A549 (cell line): ENCODE measurements at regions not wholly inside any gene's neighbourhood (a gene's known extent, or its start where the extent isn't known, plus 50 kb on each side); places are given as distances from the start of the nearest gene placed in this dataset.

Experiments
- ATAC-seq, 2 experiments: fragments of 200-7000 bp in 1 of 2; fragments of >200 bp in 1 of 2; cut with Nextera tagmentation in 1 of 2; cut with Tn5 transposase in 1 of 2; 3 replicates each; pipeline versions ENCODE4 v1.8.0 to v1.9.1; 2018 to 2020; ENCODE audit warnings: mild to moderate bottlenecking in 1 of 2, moderate library complexity in 1 of 2
- CTCF ChIA-PET: fragments of 300-600 bp; sonication (Branson Sonifier 250); formaldehyde crosslinking; extraction: SDS; loops from one replicate; lab custom pipeline; 2021; ENCODE audit warnings: antibody characterized with exemption, inconsistent platforms; lab: Yijun Ruan, JAX
- POLR2A ChIA-PET: fragments of 350-600 bp; formaldehyde crosslinking; extraction: SDS; loops from one replicate; lab custom pipeline; 2021; ENCODE audit warnings: antibody characterized with exemption, inconsistent platforms; lab: Yijun Ruan, JAX
- DNase-seq, 2 experiments: peaks; one replicate each; pipeline versions ENCODE4 v3.0.0 to v3.0.0-alpha.2; 2011 to 2016; ENCODE audit warnings: low read depth in 1 of 2, low spot score in 1 of 2
- FAIRE-seq: peaks from 2 replicates; lab custom pipeline; 2011; peaks lifted over from hg19 to GRCh38; lab: Jason Lieb, UNC
- H3K27ac ChIP-seq, 2 experiments: fragments of >200 bp; sonication (Bioruptor Twin); formaldehyde crosslinking; 3 replicates each; pipeline ENCODE4 v1.5.1; 2016 to 2017
- H3K4me1 ChIP-seq: fragments of >200 bp; sonication (Bioruptor Twin); formaldehyde crosslinking; 3 replicates; pipeline ENCODE4 v1.6.1; 2016
- H3K4me2 ChIP-seq: fragments of >200 bp; sonication (Bioruptor Twin); formaldehyde crosslinking; 3 replicates; pipeline ENCODE4 v1.6.1; 2016
- H3K4me3 ChIP-seq: fragments of >200 bp; sonication (Bioruptor Twin); formaldehyde crosslinking; 3 replicates; pipeline ENCODE4 v1.5.1; 2016
- H3K9me3 ChIP-seq: fragments of >200 bp; sonication (Bioruptor Twin); formaldehyde crosslinking; 3 replicates; pipeline ENCODE4 v1.6.1; 2016
- BHLHE40 ChIP-seq: IDR thresholded peaks from 2 replicates; pipeline ENCODE4 v1.6.1; 2012; ENCODE audit warnings: low read depth, low read length, inconsistent platforms
- CBX2 ChIP-seq: fragments of 200-600 bp; sonication (generic); IDR thresholded peaks from 2 replicates; pipeline ENCODE4 v1.6.1; 2016; ENCODE audit warnings: low read depth, mild to moderate bottlenecking, borderline replicate concordance
- CBX8 ChIP-seq: fragments of 200-600 bp; sonication (generic); IDR thresholded peaks from 2 replicates; pipeline ENCODE4 v1.6.1; 2016
- CEBPB ChIP-seq, 2 experiments: fragments of >200 bp in 1 of 2; sonication (Bioruptor Twin) in 1 of 2; formaldehyde crosslinking in 1 of 2; IDR thresholded peaks; 2 replicates each; pipeline ENCODE4 v1.6.1; 2012 to 2016
- GATA3 ChIP-seq: IDR thresholded peaks from 2 replicates; pipeline ENCODE4 v1.6.1; 2012; ENCODE audit warnings: borderline replicate concordance
- HDAC2 ChIP-seq: fragments of 200-600 bp; sonication (generic); IDR thresholded peaks from 2 replicates; pipeline ENCODE4 v1.6.1; 2016
- HOXB5 ChIP-seq: fragments of 250-450 bp; sonication (Bioruptor Pico); IDR thresholded peaks from 2 replicates; pipeline ENCODE4 v1.5.0; 2020; ENCODE audit warnings: mild to moderate bottlenecking, moderate library complexity
- KDM5A ChIP-seq: fragments of 200-600 bp; sonication (generic); IDR thresholded peaks from 2 replicates; pipeline ENCODE4 v1.6.1; 2016; ENCODE audit warnings: antibody characterized with exemption, mild to moderate bottlenecking
- MAFK ChIP-seq: fragments of 450-650 bp; IDR thresholded peaks from 2 replicates; pipeline ENCODE4 v1.6.1; 2014; ENCODE audit not compliant: partially characterized antibody
- MAZ ChIP-seq: fragments of 150-350 bp; IDR thresholded peaks from 2 replicates; pipeline ENCODE4 v1.6.1; 2014; ENCODE audit warnings: antibody characterized with exemption, low read depth, low read length, borderline replicate concordance
- POLR2A ChIP-seq: IDR thresholded peaks from 2 replicates; pipeline ENCODE4 v1.6.1; 2012; ENCODE audit warnings: mild to moderate bottlenecking, low read length
- POLR2AphosphoS2 ChIP-seq: conservative IDR thresholded peaks from 2 replicates; pipeline ENCODE4 v1.6.1; 2012; ENCODE audit warnings: low read length, improper control_type of control experiment, inconsistent platforms
- RFX5 ChIP-seq: fragments of 450-650 bp; IDR thresholded peaks from 2 replicates; pipeline ENCODE4 v1.7.1; 2014; ENCODE audit warnings: antibody characterized with exemption, mild to moderate bottlenecking, moderate library complexity
- RNF2 ChIP-seq: fragments of 200-600 bp; sonication (generic); IDR thresholded peaks from 2 replicates; pipeline ENCODE4 v1.6.1; 2016; ENCODE audit warnings: low read depth, mild to moderate bottlenecking, antibody characterized with exemption, moderate library complexity, borderline replicate concordance
- SMC3 ChIP-seq: fragments of >200 bp; sonication (Bioruptor Twin); formaldehyde crosslinking; IDR thresholded peaks from 3 replicates; pipeline ENCODE4 v1.6.1; 2018; ENCODE audit warnings: inconsistent platforms
- SREBF2 ChIP-seq: fragments of 450-650 bp; IDR thresholded peaks from 2 replicates; pipeline ENCODE4 v1.6.1; 2014; ENCODE audit warnings: mild to moderate bottlenecking, moderate library complexity
- ZSCAN20 ChIP-seq: fragments of 250-450 bp; sonication (Bioruptor Pico); IDR thresholded peaks from 2 replicates; pipeline ENCODE4 v1.8.0; 2022; ENCODE audit warnings: mild to moderate bottlenecking, moderate library complexity
- WGBS: methylation state at CpG from one replicate; pipeline ENCODE4 v1.1.6; 2017; ENCODE audit errors: missing lambda C conversion rate; 5-methylcytosine and 5-hydroxymethylcytosine counted together
- TF ChIP-seq, protein P1 (sequence below): fragments of 150-350 bp; IDR thresholded peaks from 2 replicates; pipeline ENCODE4 v1.6.1; 2014; ENCODE audit warnings: low read depth, mild to moderate bottlenecking, low read length
- TF ChIP-seq, protein P2 (sequence below): fragments of >200 bp; sonication (Bioruptor Twin); formaldehyde crosslinking; IDR thresholded peaks from 2 replicates; pipeline ENCODE4 v1.6.1; 2016
- TF ChIP-seq, protein P3 (sequence below): fragments of 250-450 bp; sonication (Bioruptor Pico); IDR thresholded peaks from 2 replicates; pipeline ENCODE4 v1.5.0; 2020; ENCODE audit warnings: low read depth, mild to moderate bottlenecking, moderate library complexity
- TF ChIP-seq, protein P4 (sequence below): fragments of 200-600 bp; sonication (generic); IDR thresholded peaks from 2 replicates; pipeline ENCODE4 v1.6.1; 2016; ENCODE audit warnings: antibody characterized with exemption, mild to moderate bottlenecking, moderate library complexity
- TF ChIP-seq, protein P5 (sequence below): fragments of 250-450 bp; sonication (Bioruptor Pico); IDR thresholded peaks from 2 replicates; pipeline ENCODE4 v1.5.0; 2021; ENCODE audit warnings: mild to moderate bottlenecking, moderate library complexity, borderline replicate concordance
- TF ChIP-seq, protein P6 (sequence below): IDR thresholded peaks from 2 replicates; pipeline ENCODE4 v1.6.1; 2012
- TF ChIP-seq, protein P7 (sequence below): IDR thresholded peaks from 2 replicates; pipeline ENCODE4 v1.6.1; 2012

DNA sequence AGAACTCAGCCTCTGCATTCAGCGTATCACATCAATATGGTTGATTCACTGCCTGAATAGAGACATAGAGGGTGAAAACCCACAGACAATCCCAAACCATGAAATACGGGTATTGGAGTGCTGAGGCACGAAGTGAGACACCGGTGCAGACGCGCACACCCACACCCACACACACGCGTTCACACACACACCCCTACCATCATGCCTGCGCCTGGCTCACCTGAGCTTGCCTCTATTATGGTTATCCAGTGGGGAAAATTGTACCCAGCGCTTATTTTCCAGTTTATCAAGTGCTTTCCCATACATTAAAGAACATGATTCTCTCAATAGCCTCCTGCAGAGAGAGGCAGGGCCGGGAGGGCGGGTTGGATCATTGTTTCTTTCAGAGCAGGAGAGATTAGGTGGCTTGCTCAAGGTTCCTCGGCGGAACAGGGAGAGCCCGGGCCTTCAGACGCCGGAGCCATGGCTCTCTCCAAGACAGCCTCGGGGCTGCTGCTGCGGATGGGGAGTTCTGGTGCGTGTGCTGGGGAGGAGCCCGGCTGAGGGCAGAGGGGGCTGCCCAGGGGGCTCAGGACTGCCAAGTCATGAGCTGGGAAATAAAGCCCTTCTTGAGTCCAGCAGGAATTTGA lies 78.9 kb upstream of the THY1 start:
- no peak overlapping the region for H3K4me2 ChIP-seq
- POLR2A ChIA-PET: no interaction called here
- no peaks in the 10 kb centered on the region for H3K4me1 ChIP-seq
- no peak overlapping the region for H3K27ac ChIP-seq
- FAIRE-seq (no peak), ATAC-seq (no peak), DNase-seq (no peak)
- no peaks in the 10 kb centered on the region for H3K9me3 ChIP-seq
- WGBS: 73% methylated on average over 14 of the region's 21 CpGs
- H3K4me3 ChIP-seq: no peak overlapping the region
- CTCF ChIA-PET: interaction anchor here (1.2 to 2.0 kb wide), 3 partner anchors 9 to 27 kb away, joined by 3 to 4 read pairs (median 4); no protein-coding TSS in a partner anchor
- TF ChIP-seq GATA3: no peak
- TF ChIP-seq, protein P1, sequence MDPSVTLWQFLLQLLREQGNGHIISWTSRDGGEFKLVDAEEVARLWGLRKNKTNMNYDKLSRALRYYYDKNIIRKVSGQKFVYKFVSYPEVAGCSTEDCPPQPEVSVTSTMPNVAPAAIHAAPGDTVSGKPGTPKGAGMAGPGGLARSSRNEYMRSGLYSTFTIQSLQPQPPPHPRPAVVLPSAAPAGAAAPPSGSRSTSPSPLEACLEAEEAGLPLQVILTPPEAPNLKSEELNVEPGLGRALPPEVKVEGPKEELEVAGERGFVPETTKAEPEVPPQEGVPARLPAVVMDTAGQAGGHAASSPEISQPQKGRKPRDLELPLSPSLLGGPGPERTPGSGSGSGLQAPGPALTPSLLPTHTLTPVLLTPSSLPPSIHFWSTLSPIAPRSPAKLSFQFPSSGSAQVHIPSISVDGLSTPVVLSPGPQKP: no peak
- TF ChIP-seq, protein P2, sequence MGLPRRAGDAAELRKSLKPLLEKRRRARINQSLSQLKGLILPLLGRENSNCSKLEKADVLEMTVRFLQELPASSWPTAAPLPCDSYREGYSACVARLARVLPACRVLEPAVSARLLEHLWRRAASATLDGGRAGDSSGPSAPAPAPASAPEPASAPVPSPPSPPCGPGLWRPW: no peak
- TF ChIP-seq SREBF2: no peak
- no peak for TF ChIP-seq SMC3
- no peak for TF ChIP-seq KDM5A
- TF ChIP-seq MAZ: no peak
- TF ChIP-seq MAFK: no peak
- no peak for TF ChIP-seq RFX5
- TF ChIP-seq RNF2: no peak
- TF ChIP-seq, all 56 proteins: peak for 0

DNA sequence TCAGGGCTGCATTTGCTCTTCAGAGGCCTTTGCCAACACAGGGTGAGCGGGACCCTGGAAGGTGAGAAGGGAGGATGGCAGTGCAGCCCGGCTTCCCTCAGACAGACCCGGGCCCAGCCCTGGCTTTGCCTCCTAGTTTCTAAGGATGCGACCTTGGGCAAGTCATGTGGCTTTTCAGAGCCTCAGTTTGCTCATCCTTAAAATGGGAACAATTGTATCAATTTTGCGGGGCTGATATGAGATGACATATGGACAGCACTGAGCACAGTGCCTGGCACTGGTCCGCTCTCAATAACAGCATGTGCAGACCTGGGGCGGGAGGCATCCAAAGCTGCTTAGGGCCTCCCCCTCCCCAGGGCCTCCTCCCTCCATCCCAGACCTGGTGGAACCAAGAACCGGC lies 74.7 kb upstream of the THY1 start:
- Histone ChIP-seq H3K9me3 (no peaks in the 10 kb centered on the region), H3K4me3 (no peak overlapping the region), H3K4me2 (no peak overlapping the region), H3K4me1 (no peaks in the 10 kb centered on the region), H3K27ac (no peak overlapping the region)
- ChIA-PET CTCF (no interaction called here), POLR2A (no interaction called here)
- ATAC-seq (no peak), DNase-seq (no peak), FAIRE-seq (no peak)
- TF ChIP-seq, protein P3, sequence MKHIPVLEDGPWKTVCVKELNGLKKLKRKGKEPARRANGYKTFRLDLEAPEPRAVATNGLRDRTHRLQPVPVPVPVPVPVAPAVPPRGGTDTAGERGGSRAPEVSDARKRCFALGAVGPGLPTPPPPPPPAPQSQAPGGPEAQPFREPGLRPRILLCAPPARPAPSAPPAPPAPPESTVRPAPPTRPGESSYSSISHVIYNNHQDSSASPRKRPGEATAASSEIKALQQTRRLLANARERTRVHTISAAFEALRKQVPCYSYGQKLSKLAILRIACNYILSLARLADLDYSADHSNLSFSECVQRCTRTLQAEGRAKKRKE (CRISPR knock-in tag): no peak
- TF ChIP-seq BHLHE40 (no peak), ZSCAN20 (CRISPR knock-in tag) (no peak)
- WGBS: 53% methylated on average over 4 of the region's 8 CpGs

DNA sequence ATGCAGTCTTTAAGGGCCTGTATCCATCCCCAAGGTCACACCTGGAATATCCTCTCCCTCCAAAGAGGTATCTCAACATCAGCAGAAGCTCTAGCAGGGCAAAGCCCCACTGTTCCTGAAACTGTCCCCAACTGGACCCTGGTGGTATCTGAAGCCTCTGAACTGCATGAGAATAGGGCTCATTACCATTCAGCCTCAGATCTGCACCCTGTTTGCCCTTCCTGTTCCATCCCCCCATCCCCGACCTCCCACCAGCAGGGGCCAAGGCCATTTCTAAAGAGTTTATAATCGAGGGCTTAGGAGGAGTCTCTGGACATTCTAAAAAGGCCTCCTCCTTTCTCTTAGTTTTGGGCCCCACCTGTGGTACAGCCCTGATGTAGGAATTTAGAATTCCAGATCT lies 74.0 kb upstream of the THY1 start:
- DNase-seq (no peak), FAIRE-seq (no peak), ATAC-seq (no peak)
- Histone ChIP-seq H3K4me1 (no peaks in the 10 kb centered on the region), H3K4me3 (no peak overlapping the region), H3K4me2 (no peak overlapping the region), H3K9me3 (no peaks in the 10 kb centered on the region), H3K27ac (no peak overlapping the region)
- ChIA-PET POLR2A (no interaction called here), CTCF (no interaction called here)
- TF ChIP-seq RFX5 (no peak), HDAC2 (no peak), POLR2AphosphoS2 (no peak), MAZ (no peak), CBX2 (no peak), ZSCAN20 (CRISPR knock-in tag) (no peak), HOXB5 (CRISPR knock-in tag) (no peak), CBX8 (no peak), POLR2A (no peak), MAFK (no peak), CEBPB (IDR thresholded peaks at IDR 0.05) (no peak), RNF2 (no peak), BHLHE40 (no peak)
- TF ChIP-seq, protein P4, sequence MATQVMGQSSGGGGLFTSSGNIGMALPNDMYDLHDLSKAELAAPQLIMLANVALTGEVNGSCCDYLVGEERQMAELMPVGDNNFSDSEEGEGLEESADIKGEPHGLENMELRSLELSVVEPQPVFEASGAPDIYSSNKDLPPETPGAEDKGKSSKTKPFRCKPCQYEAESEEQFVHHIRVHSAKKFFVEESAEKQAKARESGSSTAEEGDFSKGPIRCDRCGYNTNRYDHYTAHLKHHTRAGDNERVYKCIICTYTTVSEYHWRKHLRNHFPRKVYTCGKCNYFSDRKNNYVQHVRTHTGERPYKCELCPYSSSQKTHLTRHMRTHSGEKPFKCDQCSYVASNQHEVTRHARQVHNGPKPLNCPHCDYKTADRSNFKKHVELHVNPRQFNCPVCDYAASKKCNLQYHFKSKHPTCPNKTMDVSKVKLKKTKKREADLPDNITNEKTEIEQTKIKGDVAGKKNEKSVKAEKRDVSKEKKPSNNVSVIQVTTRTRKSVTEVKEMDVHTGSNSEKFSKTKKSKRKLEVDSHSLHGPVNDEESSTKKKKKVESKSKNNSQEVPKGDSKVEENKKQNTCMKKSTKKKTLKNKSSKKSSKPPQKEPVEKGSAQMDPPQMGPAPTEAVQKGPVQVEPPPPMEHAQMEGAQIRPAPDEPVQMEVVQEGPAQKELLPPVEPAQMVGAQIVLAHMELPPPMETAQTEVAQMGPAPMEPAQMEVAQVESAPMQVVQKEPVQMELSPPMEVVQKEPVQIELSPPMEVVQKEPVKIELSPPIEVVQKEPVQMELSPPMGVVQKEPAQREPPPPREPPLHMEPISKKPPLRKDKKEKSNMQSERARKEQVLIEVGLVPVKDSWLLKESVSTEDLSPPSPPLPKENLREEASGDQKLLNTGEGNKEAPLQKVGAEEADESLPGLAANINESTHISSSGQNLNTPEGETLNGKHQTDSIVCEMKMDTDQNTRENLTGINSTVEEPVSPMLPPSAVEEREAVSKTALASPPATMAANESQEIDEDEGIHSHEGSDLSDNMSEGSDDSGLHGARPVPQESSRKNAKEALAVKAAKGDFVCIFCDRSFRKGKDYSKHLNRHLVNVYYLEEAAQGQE: no peak
- TF ChIP-seq, protein P5, sequence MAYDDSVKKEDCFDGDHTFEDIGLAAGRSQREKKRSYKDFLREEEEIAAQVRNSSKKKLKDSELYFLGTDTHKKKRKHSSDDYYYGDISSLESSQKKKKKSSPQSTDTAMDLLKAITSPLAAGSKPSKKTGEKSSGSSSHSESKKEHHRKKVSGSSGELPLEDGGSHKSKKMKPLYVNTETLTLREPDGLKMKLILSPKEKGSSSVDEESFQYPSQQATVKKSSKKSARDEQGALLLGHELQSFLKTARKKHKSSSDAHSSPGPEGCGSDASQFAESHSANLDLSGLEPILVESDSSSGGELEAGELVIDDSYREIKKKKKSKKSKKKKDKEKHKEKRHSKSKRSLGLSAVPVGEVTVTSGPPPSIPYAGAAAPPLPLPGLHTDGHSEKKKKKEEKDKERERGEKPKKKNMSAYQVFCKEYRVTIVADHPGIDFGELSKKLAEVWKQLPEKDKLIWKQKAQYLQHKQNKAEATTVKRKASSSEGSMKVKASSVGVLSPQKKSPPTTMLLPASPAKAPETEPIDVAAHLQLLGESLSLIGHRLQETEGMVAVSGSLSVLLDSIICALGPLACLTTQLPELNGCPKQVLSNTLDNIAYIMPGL (CRISPR knock-in tag): no peak
- TF ChIP-seq, protein P6, sequence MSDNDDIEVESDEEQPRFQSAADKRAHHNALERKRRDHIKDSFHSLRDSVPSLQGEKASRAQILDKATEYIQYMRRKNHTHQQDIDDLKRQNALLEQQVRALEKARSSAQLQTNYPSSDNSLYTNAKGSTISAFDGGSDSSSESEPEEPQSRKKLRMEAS: no peak
- TF ChIP-seq, protein P7, sequence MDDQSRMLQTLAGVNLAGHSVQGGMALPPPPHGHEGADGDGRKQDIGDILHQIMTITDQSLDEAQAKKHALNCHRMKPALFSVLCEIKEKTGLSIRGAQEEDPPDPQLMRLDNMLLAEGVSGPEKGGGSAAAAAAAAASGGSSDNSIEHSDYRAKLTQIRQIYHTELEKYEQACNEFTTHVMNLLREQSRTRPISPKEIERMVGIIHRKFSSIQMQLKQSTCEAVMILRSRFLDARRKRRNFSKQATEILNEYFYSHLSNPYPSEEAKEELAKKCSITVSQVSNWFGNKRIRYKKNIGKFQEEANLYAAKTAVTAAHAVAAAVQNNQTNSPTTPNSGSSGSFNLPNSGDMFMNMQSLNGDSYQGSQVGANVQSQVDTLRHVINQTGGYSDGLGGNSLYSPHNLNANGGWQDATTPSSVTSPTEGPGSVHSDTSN: no peak
- 0% methylated on average over 2 of the region's 2 CpGs for WGBS
